Testis (tissue), 2 donors: ENCODE measurements at regions not wholly inside any gene's neighbourhood (a gene's known extent, or its start where the extent isn't known, plus 50 kb on each side); places are given as distances from the start of the nearest gene placed in this dataset.

ENCODE experiments used
- POLR2A ChIP-seq: fragments of 450-650 bp; IDR thresholded peaks from one replicate; pipeline ENCODE4 v1.6.1; 2017; ENCODE audit warnings: antibody characterized with exemption, mild to moderate bottlenecking, moderate library complexity
- TF ChIP-seq, protein P1 (sequence below), 3 experiments: fragments of 450-650 bp in 2 of 3; fragments of 200-600 bp in 1 of 3; sonication (generic) in 1 of 3; IDR thresholded peaks; one replicate each; pipeline ENCODE4 v1.5.1; 2016 to 2019; ENCODE audit warnings: antibody characterized with exemption in 3 of 3, mild to moderate bottlenecking in 2 of 3, moderate library complexity in 1 of 3

DNA sequence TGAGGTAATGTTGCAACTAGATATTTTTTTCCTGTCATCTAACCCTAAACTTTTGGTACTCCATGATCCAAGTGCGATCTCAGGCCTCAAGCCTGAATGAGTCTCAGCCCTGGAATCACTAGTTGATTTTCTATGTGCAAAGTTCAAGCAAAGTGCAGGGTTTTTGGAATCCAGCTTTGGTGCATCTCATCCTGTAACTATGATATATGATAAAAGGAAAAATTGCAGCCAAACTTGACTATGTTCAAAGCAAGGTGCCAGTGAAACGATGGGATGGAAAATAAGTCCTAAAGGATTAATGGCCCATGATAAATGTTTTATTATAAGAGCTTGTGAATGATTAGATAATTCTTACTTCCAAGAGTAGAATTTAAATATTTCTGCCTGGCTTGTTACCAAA is 78.9 kb upstream of the NT5C1B start:
- TF ChIP-seq POLR2A: no peak
- TF ChIP-seq, protein P1, sequence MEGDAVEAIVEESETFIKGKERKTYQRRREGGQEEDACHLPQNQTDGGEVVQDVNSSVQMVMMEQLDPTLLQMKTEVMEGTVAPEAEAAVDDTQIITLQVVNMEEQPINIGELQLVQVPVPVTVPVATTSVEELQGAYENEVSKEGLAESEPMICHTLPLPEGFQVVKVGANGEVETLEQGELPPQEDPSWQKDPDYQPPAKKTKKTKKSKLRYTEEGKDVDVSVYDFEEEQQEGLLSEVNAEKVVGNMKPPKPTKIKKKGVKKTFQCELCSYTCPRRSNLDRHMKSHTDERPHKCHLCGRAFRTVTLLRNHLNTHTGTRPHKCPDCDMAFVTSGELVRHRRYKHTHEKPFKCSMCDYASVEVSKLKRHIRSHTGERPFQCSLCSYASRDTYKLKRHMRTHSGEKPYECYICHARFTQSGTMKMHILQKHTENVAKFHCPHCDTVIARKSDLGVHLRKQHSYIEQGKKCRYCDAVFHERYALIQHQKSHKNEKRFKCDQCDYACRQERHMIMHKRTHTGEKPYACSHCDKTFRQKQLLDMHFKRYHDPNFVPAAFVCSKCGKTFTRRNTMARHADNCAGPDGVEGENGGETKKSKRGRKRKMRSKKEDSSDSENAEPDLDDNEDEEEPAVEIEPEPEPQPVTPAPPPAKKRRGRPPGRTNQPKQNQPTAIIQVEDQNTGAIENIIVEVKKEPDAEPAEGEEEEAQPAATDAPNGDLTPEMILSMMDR (IDR thresholded peaks at IDR 0.05): no peak
